SK-N-MC (cell line): ENCODE measurements at regions not wholly inside any gene's neighbourhood (a gene's known extent, or its start where the extent isn't known, plus 50 kb on each side); places are given as distances from the start of the nearest gene placed in this dataset.

Experiments used
- EZH2 ChIP-seq: fragments of 200-600 bp; sonication (generic); IDR thresholded peaks from one replicate; pipeline ENCODE4 v1.6.1; 2017; ENCODE audit warnings: antibody characterized with exemption
- FOXP2 ChIP-seq: optimal IDR thresholded peaks from 2 replicates; pipeline ENCODE3; 2011; ENCODE audit warnings: mild to moderate bottlenecking, moderate library complexity; ENCODE audit not compliant: insufficient read depth; ENCODE audit errors: extremely low read length, control extremely low read depth
- POLR2AphosphoS5 ChIP-seq: IDR thresholded peaks from 2 replicates; pipeline ENCODE4 v1.6.1; 2012; ENCODE audit warnings: mild to moderate bottlenecking, low read depth, low read length, borderline replicate concordance

DNA sequence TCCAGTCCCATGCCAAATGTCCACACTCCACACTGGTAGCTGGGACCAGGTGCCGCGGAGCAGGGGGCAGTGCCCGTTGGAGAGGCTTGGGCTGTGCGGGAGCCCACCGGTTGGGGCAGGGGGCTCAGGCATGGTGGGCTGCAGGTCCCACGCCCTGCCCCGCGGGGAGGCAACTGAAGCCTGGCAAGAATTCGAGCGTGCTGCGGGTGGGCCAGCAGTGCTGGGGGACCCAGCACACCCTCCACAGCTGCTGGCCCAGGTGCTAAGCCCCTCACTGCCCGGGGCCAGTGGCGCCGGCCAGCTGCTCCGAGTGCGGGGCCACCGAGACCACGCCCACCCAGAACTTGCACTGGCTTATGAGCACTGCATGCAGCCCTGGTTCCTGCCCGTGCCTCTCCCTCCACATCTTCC lies 479.4 kb downstream of the ZNF385D start:
- TF ChIP-seq POLR2AphosphoS5 (no peak), EZH2 (no peak), FOXP2 (no peak)
